Activated effector memory CD4-positive, alpha-beta T cell treated with anti-CD3 and anti-CD28 coated beads, Interleukin-2, amount 50 U/mL, for 16 hours (primary cell): ENCODE measurements at regions not wholly inside any gene's neighbourhood (a gene's known extent, or its start where the extent isn't known, plus 50 kb on each side); places are given as distances from the start of the nearest gene placed in this dataset.

Experiments used
- DNase-seq: peaks from one replicate; pipeline ENCODE4 v3.0.0-alpha.2; 2020

- no peak for DNase-seq
Observed at GRCh38 chr9:23324511-23324910, 501.5 kb downstream of the ELAVL2 start.

- DNase-seq = no peak
Observed at GRCh38 chr9:23326597-23326996, 499.4 kb downstream of the ELAVL2 start.

- no peak for DNase-seq
Observed at GRCh38 chr9:23341346-23341745, 484.7 kb downstream of the ELAVL2 start.

- DNase-seq = no peak
Observed at GRCh38 chr9:23342291-23342690, 483.7 kb downstream of the ELAVL2 start.

- no peak for DNase-seq
Observed at GRCh38 chr9:23343226-23343625, 482.8 kb downstream of the ELAVL2 start.

GRCh38 chr9:23361096-23361495 is 464.9 kb downstream of the ELAVL2 start:
- no peak for DNase-seq

- DNase-seq = no peak
Observed at GRCh38 chr9:23372703-23373102, 453.3 kb downstream of the ELAVL2 start.

- no peak for DNase-seq
Observed at GRCh38 chr9:23375511-23375910, 450.5 kb downstream of the ELAVL2 start.

- no peak for DNase-seq
Observed at GRCh38 chr9:23379842-23380241, 446.2 kb downstream of the ELAVL2 start.

- DNase-seq = no peak
Observed at GRCh38 chr9:23380821-23381220, 445.2 kb downstream of the ELAVL2 start.

- DNase-seq = no peak
Observed at GRCh38 chr9:23382418-23382817, 443.6 kb downstream of the ELAVL2 start.

GRCh38 chr9:23394189-23394588 is 431.9 kb downstream of the ELAVL2 start:
- DNase-seq = no peak

GRCh38 chr9:23408874-23409273 is 417.2 kb downstream of the ELAVL2 start:
- DNase-seq = no peak

- DNase-seq = no peak
Observed at GRCh38 chr9:23412046-23412445, 414.0 kb downstream of the ELAVL2 start.

- DNase-seq = no peak
Observed at GRCh38 chr9:23412458-23412857, 413.6 kb downstream of the ELAVL2 start.

GRCh38 chr9:23413541-23413940 is 412.5 kb downstream of the ELAVL2 start:
- DNase-seq = no peak

- no peak for DNase-seq
Observed at GRCh38 chr9:23423999-23424398, 402.0 kb downstream of the ELAVL2 start.

- no peak for DNase-seq
Observed at GRCh38 chr9:23426144-23426543, 399.9 kb downstream of the ELAVL2 start.

GRCh38 chr9:23431459-23431858 is 394.6 kb downstream of the ELAVL2 start:
- no peak for DNase-seq

- DNase-seq = no peak
Observed at GRCh38 chr9:23434654-23435053, 391.4 kb downstream of the ELAVL2 start.

- no peak for DNase-seq
Observed at GRCh38 chr9:23438299-23438907, 387.6 kb downstream of the ELAVL2 start.

- no peak for DNase-seq
Observed at GRCh38 chr9:23441275-23441674, 384.8 kb downstream of the ELAVL2 start.

- no peak for DNase-seq
Observed at GRCh38 chr9:23444658-23445057, 381.4 kb downstream of the ELAVL2 start.

GRCh38 chr9:23447166-23447565 is 378.9 kb downstream of the ELAVL2 start:
- DNase-seq = no peak

- no peak for DNase-seq
Observed at GRCh38 chr9:23447944-23448343, 378.1 kb downstream of the ELAVL2 start.
